H1 (cell line): ENCODE measurements at regions not wholly inside any gene's neighbourhood (a gene's known extent, or its start where the extent isn't known, plus 50 kb on each side); places are given as distances from the start of the nearest gene placed in this dataset.

Source experiments
- CTCF ChIA-PET: fragments of 300-600 bp; sonication (Branson Sonifier 250); formaldehyde crosslinking; loops from one replicate; lab custom pipeline; 2021; ENCODE audit not compliant: partially characterized antibody; lab: Charles Lee
- POLR2A ChIA-PET: fragments of 300-600 bp; sonication (Branson Sonifier 250); formaldehyde crosslinking; loops from one replicate; lab custom pipeline; 2021; ENCODE audit warnings: inconsistent platforms; ENCODE audit not compliant: partially characterized antibody; lab: Charles Lee
- DNase-seq, 2 experiments: peaks; one replicate each; pipeline versions ENCODE4 v3.0.0 to v3.0.0-alpha.2; 2010 to 2022; ENCODE audit warnings: low spot score in 2 of 2, low read depth in 1 of 2, mixed read lengths in 1 of 2
- FAIRE-seq: peaks from 2 replicates; lab custom pipeline; 2011; peaks lifted over from hg19 to GRCh38; lab: Jason Lieb, UNC
- H2AFZ ChIP-seq: 2 replicates; pipeline ENCODE4 v1.8.1; 2012; ENCODE audit warnings: low read length, inconsistent platforms
- H2AK5ac ChIP-seq: 2 replicates; pipeline ENCODE4 v1.6.1; 2013; ENCODE audit warnings: low read depth, low read length
- H2BK120ac ChIP-seq: replicated peaks from 2 replicates; pipeline ENCODE3; 2013; ENCODE audit warnings: low read depth, low read length, inconsistent platforms
- H2BK12ac ChIP-seq: 2 replicates; pipeline ENCODE4 v1.6.1; 2013; ENCODE audit warnings: low read depth, low read length
- H2BK15ac ChIP-seq: 2 replicates; pipeline ENCODE4 v1.6.1; 2013; ENCODE audit warnings: low read length
- H2BK20ac ChIP-seq: 2 replicates; pipeline ENCODE4 v1.6.1; 2013; ENCODE audit warnings: low read length
- H2BK5ac ChIP-seq: 2 replicates; pipeline ENCODE4 v1.6.1; 2013; ENCODE audit warnings: low read depth, low read length
- H3K14ac ChIP-seq: 2 replicates; pipeline ENCODE4 v1.6.1; 2013; ENCODE audit warnings: inconsistent platforms; ENCODE audit not compliant: insufficient read length
- H3K18ac ChIP-seq: 2 replicates; pipeline ENCODE4 v1.6.1; 2013; ENCODE audit warnings: low read length; ENCODE audit errors: extremely low read depth
- H3K23ac ChIP-seq: 2 replicates; pipeline ENCODE4 v1.6.1; 2013; ENCODE audit warnings: inconsistent platforms; ENCODE audit not compliant: insufficient read length
- H3K23me2 ChIP-seq: 2 replicates; pipeline ENCODE4 v1.6.1; 2013; ENCODE audit warnings: low read depth, low read length
- H3K27ac ChIP-seq: 2 replicates; pipeline ENCODE4 v1.6.1; 2011; ENCODE audit warnings: low read depth, low read length, inconsistent platforms
- H3K27me3 ChIP-seq, 4 experiments: replicated peaks in 1 of 4; 1 replicate in 1 of 4; 2 replicates in 3 of 4; pipeline versions ENCODE4 v1.6.1 to v1.8.1; 2011 to 2013; ENCODE audit warnings: low read length in 3 of 4, mild to moderate bottlenecking in 3 of 4, inconsistent platforms in 2 of 4, mixed read lengths in 2 of 4, moderate library complexity in 1 of 4; ENCODE audit not compliant: control insufficient read depth in 3 of 4, insufficient read depth in 3 of 4; ENCODE audit errors: extremely low read depth in 1 of 4
- H3K36me3 ChIP-seq, 4 experiments: 2 replicates each; pipeline versions ENCODE4 v1.6.1 to v1.8.1; 2011 to 2013; ENCODE audit warnings: mild to moderate bottlenecking in 4 of 4, low read length in 3 of 4, moderate library complexity in 2 of 4, control low read depth in 1 of 4, inconsistent platforms in 1 of 4; ENCODE audit not compliant: insufficient read depth in 4 of 4, control insufficient read depth in 2 of 4
- H3K4ac ChIP-seq: replicated peaks from 2 replicates; pipeline ENCODE3; 2013; ENCODE audit warnings: low read length, low read depth, mixed read lengths, inconsistent platforms; ENCODE audit not compliant: insufficient read length
- H3K4me1 ChIP-seq, 4 experiments: replicated peaks in 1 of 4; 1 replicate in 1 of 4; 2 replicates in 3 of 4; pipeline versions ENCODE4 v1.6.1 to v1.8.1; 2011 to 2013; ENCODE audit warnings: low read length in 3 of 4, inconsistent platforms in 2 of 4, mixed read lengths in 1 of 4; ENCODE audit not compliant: insufficient read depth in 4 of 4, control insufficient read depth in 3 of 4
- H3K4me2 ChIP-seq, 2 experiments: 2 replicates each; pipeline versions ENCODE4 v1.6.1 to v1.8.1; 2011 to 2013; ENCODE audit warnings: low read depth in 2 of 2, low read length in 2 of 2, control low read depth in 1 of 2, inconsistent platforms in 1 of 2, mild to moderate bottlenecking in 1 of 2; ENCODE audit not compliant: insufficient read depth in 1 of 2
- H3K4me3 ChIP-seq, 4 experiments: fragments of 200-600, 300-600 bp in 1 of 4; sonication (generic), shearing (Covaris generic), sonication (Bioruptor Twin) in 1 of 4; 2 replicates each; pipeline versions ENCODE4 v1.5.1 to v1.8.1; 2011 to 2016; ENCODE audit warnings: low read length in 4 of 4, low read depth in 3 of 4, control low read depth in 2 of 4, inconsistent platforms in 2 of 4, mild to moderate bottlenecking in 2 of 4, mixed read lengths in 1 of 4, moderate library complexity in 1 of 4; ENCODE audit not compliant: insufficient read depth in 2 of 4; ENCODE audit errors: extremely low read depth in 1 of 4
- H3K56ac ChIP-seq: replicated peaks from 2 replicates; pipeline ENCODE3; 2013; ENCODE audit warnings: low read depth, mild to moderate bottlenecking, mixed read lengths, low read length, inconsistent platforms; ENCODE audit not compliant: insufficient read length
- H3K79me1 ChIP-seq: 2 replicates; pipeline ENCODE4 v1.6.1; 2013; ENCODE audit warnings: low read depth, low read length, control low read depth
- H3K79me2 ChIP-seq, 2 experiments: 2 replicates each; pipeline versions ENCODE4 v1.6.1 to v1.8.1; 2012 to 2013; ENCODE audit warnings: low read length in 2 of 2, mild to moderate bottlenecking in 2 of 2, inconsistent platforms in 1 of 2; ENCODE audit not compliant: insufficient read depth in 2 of 2, control insufficient read depth in 1 of 2
- H3K9ac ChIP-seq, 4 experiments: replicated peaks in 1 of 4; 1 replicate in 1 of 4; 2 replicates in 3 of 4; pipeline versions ENCODE4 v1.6.1 to v1.8.1; 2011 to 2013; ENCODE audit warnings: low read depth in 3 of 4, low read length in 3 of 4, control low read depth in 2 of 4, mild to moderate bottlenecking in 2 of 4, moderate library complexity in 2 of 4, inconsistent platforms in 1 of 4; ENCODE audit errors: extremely low read depth in 1 of 4
- H3K9me3 ChIP-seq, 2 experiments: 2 replicates each; pipeline versions ENCODE4 v1.6.1 to v1.8.1; 2012 to 2013; ENCODE audit warnings: mild to moderate bottlenecking in 2 of 2, moderate library complexity in 2 of 2, control low read depth in 1 of 2, inconsistent platforms in 1 of 2, low read depth in 1 of 2, low read length in 1 of 2, mixed read lengths in 1 of 2; ENCODE audit not compliant: insufficient read depth in 2 of 2
- H4K20me1 ChIP-seq, 2 experiments: replicated peaks in 1 of 2; 2 replicates each; pipeline versions ENCODE3 to v1.8.1; 2011 to 2013; ENCODE audit warnings: inconsistent platforms in 2 of 2, low read length in 2 of 2, mild to moderate bottlenecking in 1 of 2; ENCODE audit not compliant: insufficient read depth in 2 of 2, control insufficient read depth in 1 of 2
- H4K5ac ChIP-seq: 2 replicates; pipeline ENCODE4 v1.6.1; 2013; ENCODE audit warnings: low read length, low read depth, mixed read lengths, inconsistent platforms; ENCODE audit not compliant: insufficient read length
- H4K8ac ChIP-seq: 2 replicates; pipeline ENCODE4 v1.8.0; 2013; ENCODE audit warnings: mild to moderate bottlenecking, moderate library complexity, low read length, inconsistent platforms; ENCODE audit not compliant: insufficient read depth; ENCODE audit errors: extremely low read depth
- H4K91ac ChIP-seq: replicated peaks from 2 replicates; pipeline ENCODE3; 2013; ENCODE audit warnings: low read length, mixed read lengths, inconsistent platforms; ENCODE audit not compliant: insufficient read length
- BACH1 ChIP-seq: IDR thresholded peaks from 2 replicates; pipeline ENCODE4 v1.6.1; 2012; ENCODE audit warnings: low read length, improper control_type of control experiment
- EGR1 ChIP-seq: IDR thresholded peaks from 2 replicates; pipeline ENCODE4 v1.6.1; 2011; ENCODE audit warnings: low read depth, low read length, borderline replicate concordance
- HDAC2 ChIP-seq, 2 experiments: fragments of 300-600 bp in 1 of 2; sonication (generic) in 1 of 2; IDR thresholded peaks; 2 replicates each; pipeline ENCODE4 v1.6.1; 2011 to 2012; ENCODE audit warnings: low read depth in 2 of 2, low read length in 2 of 2, mild to moderate bottlenecking in 2 of 2, moderate library complexity in 2 of 2, borderline replicate concordance in 1 of 2, inconsistent platforms in 1 of 2
- NANOG ChIP-seq: IDR thresholded peaks from 2 replicates; pipeline ENCODE4 v1.6.1; 2011; ENCODE audit warnings: low read length, low read depth, mild to moderate bottlenecking, inconsistent platforms; ENCODE audit not compliant: insufficient read depth, poor library complexity, severe bottlenecking
- RNF2 ChIP-seq: fragments of 200-900, 300-1000 bp; sonication (generic); IDR thresholded peaks from 2 replicates; pipeline ENCODE4 v1.7.1; 2016; ENCODE audit warnings: borderline replicate concordance, low read depth, mild to moderate bottlenecking, antibody characterized with exemption, low read length; ENCODE audit not compliant: poor library complexity, severe bottlenecking; ENCODE audit errors: missing control alignments
- RXRA ChIP-seq: IDR thresholded peaks from 2 replicates; pipeline ENCODE4 v1.6.1; 2011; ENCODE audit warnings: low read depth, mild to moderate bottlenecking, low read length, moderate library complexity; ENCODE audit not compliant: insufficient read depth
- TAF1 ChIP-seq: IDR thresholded peaks from 2 replicates; pipeline ENCODE4 v1.6.1; 2011; ENCODE audit warnings: mild to moderate bottlenecking, low read depth, low read length
- TCF12 ChIP-seq: IDR thresholded peaks from 2 replicates; pipeline ENCODE4 v1.6.1; 2011; ENCODE audit warnings: low read depth, mild to moderate bottlenecking, low read length
- WGBS, 2 experiments: shearing (Covaris generic) in 1 of 2; methylation state at CpG; one replicate each; pipeline versions ENCODE4 v1.1.6 to v1.1.7; 2013 to 2015; ENCODE audit warnings: low lambda C conversion rate in 2 of 2, mixed read lengths in 2 of 2, inconsistent platforms in 1 of 2, low coverage in 1 of 2, missing lambda C conversion rate in 1 of 2; ENCODE audit not compliant: insufficient replicate concordance in 2 of 2, insufficient coverage in 1 of 2, insufficient read length in 1 of 2; ENCODE audit errors: extremely low coverage in 1 of 2, missing lambda C conversion rate in 1 of 2; 5-methylcytosine and 5-hydroxymethylcytosine counted together

GRCh38 chr11:41842673-41843072, 383.2 kb upstream of the LRRC4C start:
- Histone ChIP-seq H4K20me1 (no peaks in the 10 kb centered on the region), H3K4me2 (no peak overlapping the region), H4K5ac (no peak overlapping the region), H3K23me2 (no peaks in the 10 kb centered on the region; the same call in 1 of the 2 replicates), H3K9me3 (peaks cover 6 to 10% of the 10 kb centered on the region in 2 experiments), H4K8ac (no peak overlapping the region), H3K79me2 (no peaks in the 10 kb centered on the region), H2BK12ac (no peak overlapping the region), H3K4me3 (no peak overlapping the region), H2BK5ac (no peak overlapping the region), H3K4me1 (no peaks in the 10 kb centered on the region), H2BK20ac (no peak overlapping the region), H3K9ac (no peak overlapping the region), H3K79me1 (no peaks in the 10 kb centered on the region), H2BK120ac (no peak overlapping the region), H2BK15ac (no peak overlapping the region), H3K23ac (no peak overlapping the region), H2AFZ (no peak overlapping the region), H3K56ac (no peak overlapping the region), H3K36me3 (no peaks in the 10 kb centered on the region), H2AK5ac (no peak overlapping the region), H3K18ac (no peak overlapping the region), H3K27me3 (no peaks in the 10 kb centered on the region), H4K91ac (no peak overlapping the region), H3K14ac (no peak overlapping the region), H3K4ac (no peak overlapping the region), H3K27ac (no peak overlapping the region)
- CTCF ChIA-PET: interaction anchor here (0.6 kb wide), 2 partner anchors 374 to 765 kb away, joined by 3 read pairs; no protein-coding TSS in a partner anchor
- TF ChIP-seq TAF1: no peak
- no peak for TF ChIP-seq BACH1
- no peak for TF ChIP-seq HDAC2 (IDR thresholded peaks at IDR 0.05; ENCODE audit: borderline replicate concordance in 1 of 2, low read depth in 2 of 2, low read length in 2 of 2)
- no peak for TF ChIP-seq NANOG
- TF ChIP-seq EGR1: no peak
- no peak for TF ChIP-seq TCF12
- TF ChIP-seq RXRA: no peak
- TF ChIP-seq RNF2: no peak
- FAIRE-seq (no peak), DNase-seq (no peak)
- WGBS, 2 experiments: 93% methylated on average over 8 of the region's 8 CpGs; no CpG with 5 or more reads in 1 of the 2 experiments
- POLR2A ChIA-PET: no interaction called here
